ENCODE measurements at regions not wholly inside any gene's neighbourhood (a gene's known extent, or its start where the extent isn't known, plus 50 kb on each side); places are given as distances from the start of the nearest gene placed in this dataset.

GRCh38 chr12:125408718-125409117 lies 343.5 kb downstream of the AACS start (continued):
- no peak for TF ChIP-seq BCLAF1 (IDR thresholded peaks at IDR 0.05)
- TF ChIP-seq RELA (IDR thresholded peaks at IDR 0.05; ENCODE audit: borderline replicate concordance, partially characterized antibody), result no peak
- TF ChIP-seq KDM1A (IDR thresholded peaks at IDR 0.05; ENCODE audit: borderline replicate concordance), result no peak

GRCh38 chr12:125412506-125412905 lies 347.3 kb downstream of the AACS start:
- in situ Hi-C loops (cut with MboI), result no loop called here
- POLR2A ChIA-PET, result no interaction called here
- H3K9me3 ChIP-seq (replicated peaks; ENCODE audit: control insufficient read depth, insufficient read depth, low read length), result peaks cover under 1% of the 10 kb centered on the region; the same call in 1 of the 3 replicates
- WGBS (ENCODE audit: insufficient coverage, insufficient replicate concordance, low lambda C conversion rate, missing lambda C conversion rate), result 74% methylated on average over 11 of the region's 11 CpGs
- SMC1A ChIA-PET (ENCODE audit: uncharacterized antibody, unreplicated experiment), result no interaction called here
- H3K79me2 ChIP-seq (ENCODE audit: control insufficient read depth, insufficient read depth, low read length), result no peaks in the 10 kb centered on the region
- no peak for TF ChIP-seq REST (IDR thresholded peaks at IDR 0.05; ENCODE audit: low read depth, low read length)
- H3K4me3 ChIP-seq, result no peak overlapping the region
- H3K9ac ChIP-seq (ENCODE audit: control insufficient read depth, insufficient read depth, low read length), result no peak overlapping the region
- no peak overlapping the region for H3K4me2 ChIP-seq (ENCODE audit: control insufficient read depth, insufficient read depth)
- RAD21 ChIA-PET (ENCODE audit: unreplicated experiment), result no interaction called here
- H2AFZ ChIP-seq (ENCODE audit: control insufficient read depth, low read depth, low read length), result no peak overlapping the region
- H3K4me1 ChIP-seq (ENCODE audit: control insufficient read depth, insufficient read depth, low read length), result no peaks in the 10 kb centered on the region
- DNase-seq (ENCODE audit: low read depth, low spot score) (no peak), FAIRE-seq (no peak), ATAC-seq (no peak)
- H3K27me3 ChIP-seq (replicated peaks in 1 of 2; ENCODE audit: control insufficient read depth in 2 of 2, insufficient read depth in 2 of 2, low read length in 1 of 2), result no peaks in the 10 kb centered on the region; a peak in 1 of 4 replicates
- H3K27ac ChIP-seq (ENCODE audit: control insufficient read depth, insufficient read depth), result no peak overlapping the region
- H3K36me3 ChIP-seq (ENCODE audit: control insufficient read depth in 2 of 2, insufficient read depth in 2 of 2, low read length in 1 of 2), result no peaks in the 10 kb centered on the region
- no peaks in the 10 kb centered on the region for H4K20me1 ChIP-seq (ENCODE audit: control insufficient read depth, insufficient read depth)
- CTCF ChIA-PET, result interaction anchor here (0.6 to 1.4 kb wide), 3 partner anchors 10 to 45 kb away, joined by 3 to 4 read pairs (median 3); no protein-coding TSS in a partner anchor
- BruUV-seq (replicated peaks), result no TSS peak
- intact Hi-C loops (cut with micrococcal nuclease; ENCODE audit: unreplicated experiment), result no loop called here
